CD4-positive, alpha-beta T cell treated with Interleukin-15 for 4 hours (primary cell): ENCODE measurements at regions not wholly inside any gene's neighbourhood (a gene's known extent, or its start where the extent isn't known, plus 50 kb on each side); places are given as distances from the start of the nearest gene placed in this dataset.
A peak's percentile ranks its signal among the peaks of the same experiment; 100 is the strongest.

Source experiments
- DNase-seq: peaks from one replicate; pipeline ENCODE4 v3.0.0-alpha.2; 2020; ENCODE audit warnings: low spot score

DNA sequence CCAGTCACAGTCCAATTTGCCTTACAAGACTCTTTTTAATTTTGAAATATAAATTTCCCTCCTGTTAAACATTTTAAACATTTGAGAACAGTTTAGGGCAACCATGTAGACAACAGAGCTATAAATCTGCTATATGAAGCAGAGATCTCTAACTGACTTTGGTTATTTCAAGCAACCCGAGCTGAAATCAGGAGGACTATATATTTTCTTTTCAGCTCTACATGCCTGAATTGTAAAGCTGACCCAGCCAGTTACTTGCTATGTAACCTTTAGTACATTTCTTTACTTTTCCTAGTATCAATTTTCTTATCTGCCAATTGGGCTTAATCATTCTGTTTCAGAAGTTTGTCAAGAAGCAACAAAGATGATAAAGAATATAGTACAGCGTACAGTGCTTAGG is 457.4 kb upstream of the NECTIN3 start:
- DNase-seq: no peak

- no peak for DNase-seq
Measured at GRCh38 chr3:110615454-110615853, 456.2 kb upstream of the NECTIN3 start.

GRCh38 chr3:110618512-110619226 is 452.9 kb upstream of the NECTIN3 start:
- no peak for DNase-seq

DNA sequence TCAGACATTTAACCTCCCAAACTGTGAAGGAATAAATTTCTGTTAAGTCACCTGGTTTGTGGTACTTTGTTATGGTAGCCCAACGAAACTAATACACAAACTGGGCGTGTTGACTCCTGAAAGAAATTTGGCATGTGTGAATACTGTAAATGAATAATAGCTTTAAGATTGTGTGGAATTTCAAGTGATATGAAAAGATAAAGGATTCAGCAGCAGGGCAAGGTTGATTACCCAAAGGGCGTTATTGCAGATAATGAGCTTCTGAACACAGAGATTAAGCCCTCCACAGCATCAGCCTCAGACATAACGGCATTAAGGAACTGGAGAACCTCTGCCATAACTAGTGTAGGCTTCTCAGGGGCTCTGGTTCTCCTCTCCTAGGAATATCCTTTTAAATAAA is 451.5 kb upstream of the NECTIN3 start:
- no peak for DNase-seq

DNA sequence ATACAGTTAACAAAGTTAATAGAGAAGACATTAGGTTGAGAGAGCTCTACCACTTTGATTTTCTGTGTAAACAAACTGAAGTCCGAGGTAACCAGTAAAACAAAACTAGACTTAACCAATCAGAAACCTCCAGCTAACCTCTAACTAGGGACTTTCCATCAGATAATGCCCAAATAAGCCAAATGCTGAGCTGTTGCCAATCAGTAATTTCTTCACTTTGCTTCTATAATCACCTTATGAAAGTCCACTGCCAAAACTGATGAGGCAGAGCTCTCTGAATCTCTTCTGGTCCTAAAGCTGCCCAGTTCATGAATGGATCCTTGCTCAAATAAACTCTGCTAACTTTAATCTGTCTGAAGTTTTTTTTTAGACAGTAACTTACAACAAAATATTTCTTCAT is 448.0 kb upstream of the NECTIN3 start:
- no peak for DNase-seq

GRCh38 chr3:110624576-110624975 is 447.0 kb upstream of the NECTIN3 start:
- DNase-seq: no peak

GRCh38 chr3:110625201-110625747 is 446.3 kb upstream of the NECTIN3 start:
- no peak for DNase-seq

GRCh38 chr3:110626652-110627111 is 444.9 kb upstream of the NECTIN3 start:
- peak; percentile 28 for DNase-seq

DNA sequence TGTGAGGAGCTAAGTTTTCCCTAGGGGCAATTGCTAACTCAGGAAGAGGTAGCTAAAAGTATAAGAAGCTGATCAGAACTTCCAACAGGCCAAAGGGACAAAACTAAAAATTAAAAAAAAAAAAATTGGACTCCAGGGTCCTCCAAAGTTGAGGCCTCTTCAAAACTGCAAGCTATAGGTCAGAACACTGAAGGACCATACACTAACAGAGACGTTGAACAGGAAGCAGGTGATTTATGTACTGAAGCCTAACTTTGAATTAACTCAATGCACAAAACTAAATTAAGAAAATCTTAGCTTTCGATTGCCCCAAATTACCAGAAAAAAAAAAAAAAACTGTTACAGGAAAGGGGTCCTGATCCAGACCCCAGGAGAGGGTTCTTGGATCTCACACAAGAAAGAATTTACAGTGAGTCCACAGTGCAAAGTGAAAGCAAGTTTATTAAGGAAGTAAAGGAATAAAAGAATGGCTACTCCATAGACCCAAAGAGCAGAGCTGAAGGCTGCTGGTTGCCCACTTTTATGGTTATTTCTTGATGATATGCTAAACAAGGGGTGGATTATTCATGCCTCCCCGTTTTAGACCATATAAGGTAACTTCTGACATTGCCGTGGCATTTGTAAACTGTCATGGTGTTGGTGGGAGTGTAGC is 442.8 kb upstream of the NECTIN3 start:
- no peak for DNase-seq

- DNase-seq: no peak
Measured at GRCh38 chr3:110629917-110630316, 441.7 kb upstream of the NECTIN3 start.

DNA sequence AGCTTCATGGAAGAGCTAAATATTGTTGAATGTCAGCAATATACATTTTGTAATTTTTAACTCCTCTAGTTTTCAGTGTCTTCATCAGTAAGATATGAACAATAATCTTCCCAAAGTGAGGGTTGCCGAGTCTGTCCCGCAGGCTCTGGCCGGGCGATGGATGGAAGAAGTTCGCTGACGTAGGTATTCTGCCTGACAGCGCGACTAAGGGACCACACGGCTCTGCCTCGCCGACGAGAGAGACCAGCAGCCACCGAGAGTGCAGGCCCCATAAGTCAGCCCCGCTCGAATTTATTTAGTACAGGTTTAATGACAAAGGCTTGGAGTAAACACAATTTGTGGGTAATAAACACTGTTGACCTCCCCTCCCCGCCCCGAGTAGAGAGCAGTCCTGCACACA is 427.4 kb upstream of the NECTIN3 start:
- no peak for DNase-seq

GRCh38 chr3:110646055-110646454 is 425.6 kb upstream of the NECTIN3 start:
- DNase-seq: no peak

DNA sequence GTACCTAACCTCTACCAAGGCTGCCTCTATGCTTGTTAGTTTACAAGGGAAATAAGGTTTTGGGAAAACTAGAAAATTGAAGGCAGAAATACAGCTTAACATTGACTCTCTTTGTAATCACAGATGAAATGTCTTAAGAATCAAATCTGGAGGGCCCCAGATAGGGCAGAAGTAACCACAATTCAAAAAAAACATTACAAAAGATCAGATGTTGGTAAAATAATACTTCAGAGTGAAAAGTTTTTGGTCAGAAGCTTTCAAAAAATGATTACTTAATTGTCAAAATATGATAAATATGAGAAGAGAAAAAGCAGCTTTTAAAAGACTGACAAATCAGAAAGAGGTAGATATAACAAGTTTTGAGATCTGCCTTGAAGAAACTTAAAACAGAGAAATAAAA is 425.1 kb upstream of the NECTIN3 start:
- no peak for DNase-seq

GRCh38 chr3:110647586-110647985 is 424.0 kb upstream of the NECTIN3 start:
- no peak for DNase-seq

- no peak for DNase-seq
Measured at GRCh38 chr3:110650741-110651140, 420.9 kb upstream of the NECTIN3 start.

DNA sequence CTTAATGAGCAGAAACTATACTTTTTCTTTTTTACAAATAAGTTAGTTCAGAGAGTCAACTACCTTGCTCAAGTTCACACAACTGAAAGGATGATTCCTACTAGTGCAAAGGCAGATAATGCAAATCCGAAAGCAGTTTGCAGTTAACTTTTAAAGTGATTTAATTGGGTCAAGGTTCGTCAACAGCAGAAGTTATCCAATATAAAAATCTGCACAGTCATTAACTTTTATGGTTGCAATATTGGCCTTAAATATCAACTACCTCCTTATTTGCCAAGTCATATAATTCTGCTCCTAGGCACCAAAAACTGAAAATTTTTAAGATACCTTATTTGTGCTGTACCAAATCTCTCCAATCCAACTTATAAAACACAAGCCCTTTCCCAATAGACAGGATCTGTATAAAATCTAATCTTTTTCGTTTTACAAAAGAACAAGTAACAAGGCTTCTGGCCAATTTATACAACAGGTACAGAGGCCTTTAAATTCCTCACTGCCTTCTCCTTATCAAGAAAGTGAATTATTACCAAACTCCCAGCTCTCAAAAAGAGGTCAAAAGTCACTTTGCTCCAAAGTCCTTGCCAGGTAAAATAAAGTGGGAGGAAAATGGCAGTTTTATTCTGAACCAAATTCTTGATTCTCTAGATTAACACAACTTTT is 416.6 kb upstream of the NECTIN3 start:
- no peak for DNase-seq

DNA sequence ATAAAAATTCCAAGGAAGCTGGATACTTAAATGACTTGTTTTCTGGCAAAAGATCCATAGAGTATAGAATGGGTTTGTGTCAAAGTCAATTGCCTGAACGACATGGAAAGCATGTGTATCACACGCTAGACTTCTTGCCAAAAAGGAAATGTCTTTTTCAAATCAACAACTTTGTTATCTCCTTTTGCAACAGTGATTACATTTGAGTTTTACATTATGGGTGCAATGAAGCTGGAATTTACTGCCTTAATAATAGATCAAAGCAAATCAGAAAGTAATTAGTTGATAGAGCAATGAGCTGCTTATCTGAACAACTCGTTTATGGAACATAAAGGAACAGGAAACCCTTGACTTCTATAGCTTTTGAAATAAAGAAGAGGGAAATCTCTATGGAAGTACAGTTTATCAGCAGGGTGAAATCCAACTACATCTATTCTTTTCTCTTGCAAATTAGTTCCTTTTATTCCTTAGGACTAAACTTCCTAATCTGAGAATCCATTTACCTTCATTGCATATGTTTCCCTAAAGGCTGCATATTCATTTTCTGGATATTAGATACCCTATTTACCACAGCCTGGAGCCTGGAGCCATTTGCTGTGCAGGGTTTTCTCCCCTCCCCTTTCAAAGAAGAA is 415.1 kb upstream of the NECTIN3 start:
- DNase-seq: no peak

GRCh38 chr3:110664148-110664547 is 407.5 kb upstream of the NECTIN3 start:
- no peak for DNase-seq

DNA sequence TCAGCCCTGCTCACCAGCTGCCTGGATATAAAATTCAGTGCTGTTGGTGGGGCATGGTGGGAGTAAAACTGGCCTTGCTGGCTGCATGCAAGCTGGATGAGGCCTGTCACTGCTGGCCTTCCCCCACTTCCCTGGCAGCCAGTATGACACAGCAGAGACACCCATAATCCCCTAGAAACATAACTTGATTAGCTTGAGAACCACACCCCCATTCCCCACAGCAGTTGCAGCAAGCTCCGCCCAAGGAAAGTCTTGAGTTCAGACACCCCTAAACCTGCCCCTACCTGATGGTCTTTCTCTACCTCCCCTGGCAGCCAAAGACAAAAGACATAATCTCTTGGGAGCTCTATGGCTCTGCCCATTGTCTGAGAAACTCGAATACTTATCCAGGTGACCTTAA is 405.1 kb upstream of the NECTIN3 start:
- DNase-seq: no peak

- DNase-seq: no peak
Measured at GRCh38 chr3:110667216-110667615, 404.4 kb upstream of the NECTIN3 start.

DNA sequence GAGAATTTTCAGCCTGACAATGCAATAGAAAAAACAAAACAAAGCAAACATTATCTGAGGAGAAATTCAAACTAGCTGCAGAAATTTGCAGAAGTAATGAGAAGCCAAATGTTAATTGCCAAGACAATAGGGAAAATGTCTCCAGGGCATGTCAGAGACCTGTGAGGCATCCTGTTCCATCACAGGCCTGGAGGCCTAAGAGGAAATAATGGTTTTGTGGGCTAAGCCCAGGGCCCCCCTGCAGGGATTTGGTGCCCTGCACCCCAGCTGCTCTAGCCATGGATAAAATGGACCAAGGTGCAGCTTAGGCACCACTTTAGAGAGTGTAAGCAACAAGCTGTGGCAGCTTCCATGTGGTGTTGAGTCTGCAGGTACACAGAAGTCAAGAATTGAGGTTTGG is 401.2 kb upstream of the NECTIN3 start:
- DNase-seq: no peak

DNA sequence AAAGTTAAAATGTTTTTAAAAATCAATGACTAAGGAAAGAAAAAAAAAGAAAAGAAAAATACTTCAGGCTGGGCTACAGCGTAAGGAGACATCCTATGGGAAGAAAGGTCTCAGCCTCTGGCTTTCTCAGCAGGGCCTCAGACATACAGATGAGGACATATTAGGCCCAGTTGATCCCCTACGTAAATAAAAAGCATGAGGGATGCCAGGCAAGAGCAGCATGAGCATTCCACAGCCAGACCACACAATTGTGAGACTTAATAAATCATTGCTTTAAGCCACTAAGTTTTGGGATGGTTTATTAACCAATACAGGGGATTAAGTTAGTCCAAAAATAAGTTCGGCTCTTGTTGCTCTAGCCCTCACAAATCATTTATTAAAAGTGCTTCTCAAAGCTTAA is 394.1 kb upstream of the NECTIN3 start:
- DNase-seq: no peak

DNA sequence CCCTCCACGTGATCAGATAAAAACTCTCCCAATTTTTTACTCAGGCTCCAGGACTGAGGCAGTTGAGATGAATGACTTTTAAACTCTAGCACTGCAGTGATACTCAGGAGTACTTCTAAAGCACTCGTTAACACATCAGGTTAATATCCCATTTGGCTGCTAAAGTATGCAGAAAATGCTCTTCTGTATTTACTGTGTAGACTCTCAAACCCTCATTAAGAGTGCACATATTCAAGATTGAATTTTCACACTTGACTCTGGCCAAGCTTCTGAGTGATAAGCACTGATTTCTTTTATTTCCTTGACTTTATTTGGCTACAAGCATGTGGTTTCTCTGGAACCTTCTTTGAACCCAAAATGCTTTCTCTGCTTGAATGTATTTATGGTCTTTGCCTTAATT is 392.3 kb upstream of the NECTIN3 start:
- no peak for DNase-seq
